DND-41 (cell line): ENCODE measurements at regions not wholly inside any gene's neighbourhood (a gene's known extent, or its start where the extent isn't known, plus 50 kb on each side); places are given as distances from the start of the nearest gene placed in this dataset.

ENCODE experiments used
- EZH2 ChIP-seq: IDR thresholded peaks from 3 replicates; pipeline ENCODE4 v1.6.1; 2012; ENCODE audit warnings: borderline replicate concordance, low read depth, mild to moderate bottlenecking, moderate library complexity, low read length, inconsistent platforms; ENCODE audit not compliant: severe bottlenecking
- TF ChIP-seq, protein P1 (sequence below): IDR thresholded peaks from 2 replicates; pipeline ENCODE4 v1.5.1; 2012; ENCODE audit warnings: borderline replicate concordance, low read length, moderate library complexity, mild to moderate bottlenecking; ENCODE audit not compliant: poor library complexity, severe bottlenecking; ENCODE audit errors: extremely low read depth

DNA sequence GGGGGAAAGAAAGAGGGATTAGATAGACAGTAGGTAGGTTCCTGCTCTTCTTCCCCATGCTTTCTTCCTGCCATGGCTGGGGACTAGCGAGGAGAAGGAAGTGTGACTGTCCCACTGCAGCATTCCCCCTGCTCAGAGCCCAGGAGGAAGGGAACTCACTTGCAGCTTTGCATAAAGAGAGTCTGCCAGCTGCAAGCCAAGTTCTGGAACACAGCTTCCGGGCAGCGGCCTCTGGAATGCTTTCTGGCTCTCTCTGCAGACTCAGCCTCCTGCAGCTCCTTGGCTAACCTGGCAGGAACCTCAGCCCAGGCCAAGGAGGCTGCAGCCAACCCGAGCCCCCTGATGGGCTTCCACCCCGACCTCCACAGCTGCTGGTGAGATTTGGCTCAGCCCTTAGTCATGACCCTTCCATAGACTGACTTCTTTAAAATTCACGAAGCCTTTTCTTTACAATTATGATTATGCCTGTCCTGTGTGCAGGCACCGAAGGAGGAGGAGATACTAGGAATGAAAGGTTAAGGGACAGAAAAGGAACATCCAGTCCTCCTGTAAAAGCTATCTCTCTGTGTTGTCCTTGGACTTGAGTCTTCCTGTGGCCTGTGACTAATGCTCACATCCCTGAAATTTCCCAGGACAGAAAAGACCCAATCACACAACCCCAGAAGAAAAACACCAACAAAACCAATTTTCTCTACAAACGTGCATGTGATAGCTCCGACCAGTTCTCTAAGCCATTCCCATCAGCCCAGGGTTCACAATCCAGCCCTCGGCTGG, 108.2 kb upstream of the OLIG2 start:
- TF ChIP-seq, protein P1, sequence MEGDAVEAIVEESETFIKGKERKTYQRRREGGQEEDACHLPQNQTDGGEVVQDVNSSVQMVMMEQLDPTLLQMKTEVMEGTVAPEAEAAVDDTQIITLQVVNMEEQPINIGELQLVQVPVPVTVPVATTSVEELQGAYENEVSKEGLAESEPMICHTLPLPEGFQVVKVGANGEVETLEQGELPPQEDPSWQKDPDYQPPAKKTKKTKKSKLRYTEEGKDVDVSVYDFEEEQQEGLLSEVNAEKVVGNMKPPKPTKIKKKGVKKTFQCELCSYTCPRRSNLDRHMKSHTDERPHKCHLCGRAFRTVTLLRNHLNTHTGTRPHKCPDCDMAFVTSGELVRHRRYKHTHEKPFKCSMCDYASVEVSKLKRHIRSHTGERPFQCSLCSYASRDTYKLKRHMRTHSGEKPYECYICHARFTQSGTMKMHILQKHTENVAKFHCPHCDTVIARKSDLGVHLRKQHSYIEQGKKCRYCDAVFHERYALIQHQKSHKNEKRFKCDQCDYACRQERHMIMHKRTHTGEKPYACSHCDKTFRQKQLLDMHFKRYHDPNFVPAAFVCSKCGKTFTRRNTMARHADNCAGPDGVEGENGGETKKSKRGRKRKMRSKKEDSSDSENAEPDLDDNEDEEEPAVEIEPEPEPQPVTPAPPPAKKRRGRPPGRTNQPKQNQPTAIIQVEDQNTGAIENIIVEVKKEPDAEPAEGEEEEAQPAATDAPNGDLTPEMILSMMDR, result no peak
- no peak for TF ChIP-seq EZH2
